Immature natural killer cell (primary cell): ENCODE measurements at regions not wholly inside any gene's neighbourhood (a gene's known extent, or its start where the extent isn't known, plus 50 kb on each side); places are given as distances from the start of the nearest gene placed in this dataset.

Source experiments
- DNase-seq, 3 donors: peaks; one replicate each; pipeline ENCODE4 v3.0.0; 2022; ENCODE audit warnings: mixed read lengths in 1 of 3
- H3K27ac Mint-ChIP-seq, 6 donors: one replicate each; pipeline ENCODE4 v1.8.0; 2020; ENCODE audit warnings: mixed read lengths in 6 of 6, mild to moderate bottlenecking in 5 of 6, inconsistent platforms in 4 of 6, moderate library complexity in 3 of 6
- H3K27me3 Mint-ChIP-seq, 3 donors: one replicate each; pipeline ENCODE4 v1.8.0; 2020 to 2021; ENCODE audit warnings: low read depth in 3 of 3, mild to moderate bottlenecking in 3 of 3, mixed read lengths in 3 of 3, moderate library complexity in 3 of 3, inconsistent platforms in 1 of 3
- H3K36me3 Mint-ChIP-seq, 3 donors: one replicate each; pipeline ENCODE4 v1.8.0; 2020; ENCODE audit warnings: mixed read lengths in 3 of 3, inconsistent platforms in 2 of 3, mild to moderate bottlenecking in 2 of 3
- H3K4me1 Mint-ChIP-seq, 2 donors: one replicate each; pipeline ENCODE4 v1.8.0; 2020; ENCODE audit warnings: inconsistent platforms in 2 of 2, mild to moderate bottlenecking in 2 of 2, mixed read lengths in 2 of 2, moderate library complexity in 1 of 2
- H3K4me3 Mint-ChIP-seq, 5 donors: one replicate each; pipeline ENCODE4 v1.8.0; 2020; ENCODE audit warnings: mild to moderate bottlenecking in 5 of 5, mixed read lengths in 5 of 5, inconsistent platforms in 3 of 5, moderate library complexity in 3 of 5
- H3K9me3 Mint-ChIP-seq, 6 donors: one replicate each; pipeline ENCODE4 v1.8.0; 2020; ENCODE audit warnings: mild to moderate bottlenecking in 6 of 6, mixed read lengths in 6 of 6, inconsistent platforms in 4 of 6, moderate library complexity in 3 of 6

DNA sequence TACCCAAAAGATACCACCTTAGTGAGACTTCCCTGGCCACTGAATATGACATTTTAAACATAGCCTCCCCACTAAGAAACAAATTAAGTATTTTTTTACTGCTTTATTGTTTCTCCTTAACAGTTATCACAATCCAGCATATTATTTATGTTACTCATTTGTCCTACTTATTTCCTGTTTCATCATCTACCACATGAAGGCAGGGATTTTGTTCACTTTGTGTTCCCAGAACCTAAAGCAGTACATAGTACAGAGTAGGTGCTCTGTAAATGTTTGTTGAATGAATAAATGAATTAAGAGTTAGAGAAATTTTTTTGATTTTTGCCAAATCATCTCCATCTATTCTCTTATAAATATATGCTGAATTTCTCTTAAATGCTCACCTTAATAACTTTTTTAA lies 318.4 kb upstream of the GIMD1 start:
- DNase-seq: no peak
- peaks cover 0 to 8% (median 4%) of the 10 kb centered on the region in 3 donors for H3K36me3 Mint-ChIP-seq
- no peak overlapping the region for H3K4me3 Mint-ChIP-seq
- H3K9me3 Mint-ChIP-seq: peaks cover 7 to 36% (median 21%) of the 10 kb centered on the region in 6 donors
- no peak overlapping the region for H3K27ac Mint-ChIP-seq
- H3K27me3 Mint-ChIP-seq: peaks cover 0 to 1% (median 0%) of the 10 kb centered on the region in 3 donors
- peaks cover 0 to 6% of the 10 kb centered on the region in 2 donors for H3K4me1 Mint-ChIP-seq

DNA sequence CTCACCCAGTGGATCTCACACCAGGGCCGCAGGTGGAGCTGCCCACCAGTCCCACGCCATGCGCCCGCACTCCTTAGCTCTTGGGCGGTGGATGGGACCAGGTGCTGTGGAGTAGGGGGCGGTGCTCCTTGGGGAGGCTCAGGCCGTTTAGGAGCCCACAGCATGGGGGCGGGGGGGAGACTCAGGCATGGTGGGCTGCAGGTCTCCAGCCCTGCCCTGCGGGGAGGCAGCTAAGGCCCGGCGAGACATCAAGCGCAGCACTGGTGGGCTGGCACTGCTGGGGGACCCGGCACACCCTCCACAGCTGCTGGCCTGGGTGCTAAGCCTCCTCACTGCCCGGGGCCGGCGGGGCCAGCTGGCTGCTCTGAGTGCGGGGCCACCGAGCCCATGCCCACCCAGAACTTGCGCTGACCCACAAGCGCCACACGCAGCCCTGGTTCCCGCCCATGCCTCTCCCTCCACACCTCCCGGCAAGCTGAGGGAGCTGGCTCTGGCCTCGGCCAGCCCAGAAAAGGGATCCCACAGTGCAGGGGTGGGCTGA lies 312.9 kb upstream of the GIMD1 start:
- H3K9me3 Mint-ChIP-seq: peaks cover 6 to 40% (median 20%) of the 10 kb centered on the region in 6 donors
- no peak overlapping the region for H3K27ac Mint-ChIP-seq
- no peaks in the 10 kb centered on the region for H3K4me1 Mint-ChIP-seq
- H3K4me3 Mint-ChIP-seq: no peak overlapping the region
- no peak for DNase-seq
- H3K36me3 Mint-ChIP-seq: peaks cover 0 to 9% (median 2%) of the 10 kb centered on the region in 3 donors
- peaks cover 0 to 1% (median 0%) of the 10 kb centered on the region in 3 donors for H3K27me3 Mint-ChIP-seq

DNA sequence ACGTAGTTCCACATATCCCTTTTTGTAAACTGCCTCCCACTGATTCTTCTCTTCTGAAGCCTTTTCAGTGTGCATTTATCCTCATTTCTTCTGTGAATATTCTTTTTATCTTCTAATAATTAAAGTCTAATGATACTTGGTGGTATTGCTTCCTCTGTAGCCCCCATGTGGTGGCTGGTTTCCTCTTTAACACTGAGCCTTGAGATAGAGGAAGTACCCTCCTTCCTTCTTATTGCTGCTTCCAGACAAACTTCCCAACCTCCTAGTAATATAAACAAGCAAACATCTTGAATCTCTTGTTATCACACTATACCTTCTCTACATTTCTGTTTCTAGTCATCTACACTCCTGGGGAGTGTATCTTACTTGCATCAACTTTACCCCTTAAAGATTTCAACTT lies 310.5 kb upstream of the GIMD1 start:
- Mint-ChIP-seq H3K4me1 (peaks cover 0 to 5% of the 10 kb centered on the region in 2 donors), H3K27me3 (peaks cover 0 to 3% (median 0%) of the 10 kb centered on the region in 3 donors), H3K9me3 (peaks cover 3 to 45% (median 21%) of the 10 kb centered on the region in 6 donors), H3K27ac (no peak overlapping the region), H3K36me3 (peaks cover 0 to 6% (median 0%) of the 10 kb centered on the region in 3 donors), H3K4me3 (no peak overlapping the region)
- DNase-seq: no peak

DNA sequence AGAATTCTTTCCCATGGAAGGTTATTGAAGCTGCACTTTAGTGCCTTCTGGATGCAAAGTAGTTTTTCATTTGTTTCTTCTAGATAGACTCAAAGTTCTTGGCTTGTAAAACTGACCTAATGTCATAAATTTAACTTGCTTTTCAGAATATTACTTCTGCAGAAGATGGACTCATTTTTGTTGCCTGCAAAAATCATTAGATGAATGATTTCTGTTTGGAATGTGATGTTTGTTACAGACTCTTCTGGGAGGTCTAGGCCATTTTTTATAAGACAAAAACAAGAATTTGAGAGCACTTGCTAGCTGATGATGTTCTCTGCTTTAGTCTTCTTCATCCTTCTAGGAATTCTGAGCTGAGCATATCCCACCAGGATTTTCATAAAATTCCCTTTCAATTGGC lies 308.6 kb upstream of the GIMD1 start:
- peaks cover 0 to 4% (median 0%) of the 10 kb centered on the region in 3 donors for H3K36me3 Mint-ChIP-seq

DNA sequence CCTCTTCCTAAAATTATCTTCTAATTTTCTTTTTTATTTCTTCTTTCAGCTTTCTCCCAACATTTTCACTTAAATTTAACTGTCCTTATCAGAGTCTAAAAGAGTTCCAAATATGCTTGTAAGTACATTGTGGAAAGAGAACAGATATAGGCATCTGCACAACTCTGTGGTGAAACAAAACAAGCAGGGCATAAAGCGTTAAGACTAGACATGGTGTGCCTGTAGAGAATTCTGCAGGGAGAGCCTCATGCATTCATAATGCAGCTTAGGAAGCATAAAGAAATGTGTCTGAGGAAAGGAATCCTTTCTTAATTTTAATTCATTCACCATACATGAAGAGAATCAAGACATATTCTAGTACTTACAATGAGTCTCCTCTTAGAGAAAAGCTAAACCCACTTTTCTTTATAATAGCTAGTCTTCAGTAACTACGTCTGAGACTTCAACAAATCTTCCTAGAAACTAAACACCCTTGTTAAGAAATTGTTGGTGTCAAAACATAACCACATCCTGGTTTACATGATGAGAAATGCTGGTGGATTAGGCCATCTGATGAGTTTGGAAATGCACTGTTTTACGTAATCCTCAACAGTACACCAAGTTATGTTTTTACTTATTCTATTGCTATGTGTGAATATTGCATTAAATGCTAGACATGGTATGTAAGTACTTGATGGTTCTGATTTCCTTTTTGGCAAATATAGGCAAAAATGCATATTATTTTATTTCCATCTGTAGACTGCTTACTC lies 307.8 kb upstream of the GIMD1 start:
- peak in 2 of 3 donors; percentile 10 to 37 for DNase-seq
- peaks cover 0 to 5% of the 10 kb centered on the region in 2 donors for H3K4me1 Mint-ChIP-seq
- no peaks in the 10 kb centered on the region for H3K36me3 Mint-ChIP-seq
- peak overlapping the region in 5 of 6 donors; percentile 41 to 84 (median 78) for H3K27ac Mint-ChIP-seq
- peaks cover 0 to 1% (median 0%) of the 10 kb centered on the region in 3 donors for H3K27me3 Mint-ChIP-seq
- H3K9me3 Mint-ChIP-seq: peaks cover 0 to 35% (median 16%) of the 10 kb centered on the region in 6 donors
- peak overlapping the region in 4 of 5 donors; percentile 13 to 62 (median 13) for H3K4me3 Mint-ChIP-seq

More for the DNA sequence above, 308.6 kb upstream of the GIMD1 start:
- Mint-ChIP-seq H3K27ac (peak overlapping the region in 2 of 6 donors; percentile 41 to 60), H3K4me1 (peaks cover 0 to 5% of the 10 kb centered on the region in 2 donors), H3K9me3 (peaks cover 1 to 40% (median 19%) of the 10 kb centered on the region in 6 donors), H3K4me3 (peak overlapping the region in 2 of 5 donors; percentile 3 to 62), H3K27me3 (peaks cover 0 to 1% (median 0%) of the 10 kb centered on the region in 3 donors)
- no peak for DNase-seq

DNA sequence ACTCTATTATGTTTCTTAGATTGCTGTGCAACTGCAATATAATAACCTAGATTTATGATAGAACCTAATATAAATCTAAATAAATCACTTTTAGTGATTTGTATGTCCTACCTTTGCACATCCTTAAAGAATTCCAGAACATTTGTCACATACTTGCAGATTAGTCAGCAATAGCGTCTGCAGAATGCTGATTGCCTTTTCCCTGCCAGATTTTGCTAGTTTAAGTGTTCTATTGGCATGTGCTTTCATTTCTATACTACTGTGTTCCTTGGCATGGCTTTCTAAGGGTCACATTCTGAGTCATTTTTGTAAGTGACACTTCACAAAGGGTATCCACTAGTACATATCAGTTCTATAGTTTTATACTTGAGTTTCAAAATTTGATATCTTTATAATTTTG lies 303.1 kb upstream of the GIMD1 start:
- H3K36me3 Mint-ChIP-seq: peaks cover 0 to 3% (median 0%) of the 10 kb centered on the region in 3 donors
- no peak for DNase-seq
- peaks cover 5 to 32% (median 15%) of the 10 kb centered on the region in 6 donors for H3K9me3 Mint-ChIP-seq
- H3K27me3 Mint-ChIP-seq: peaks cover 0 to 4% (median 0%) of the 10 kb centered on the region in 3 donors
- H3K27ac Mint-ChIP-seq: no peak overlapping the region
- H3K4me1 Mint-ChIP-seq: peaks cover 0 to 5% of the 10 kb centered on the region in 2 donors
- no peak overlapping the region for H3K4me3 Mint-ChIP-seq

DNA sequence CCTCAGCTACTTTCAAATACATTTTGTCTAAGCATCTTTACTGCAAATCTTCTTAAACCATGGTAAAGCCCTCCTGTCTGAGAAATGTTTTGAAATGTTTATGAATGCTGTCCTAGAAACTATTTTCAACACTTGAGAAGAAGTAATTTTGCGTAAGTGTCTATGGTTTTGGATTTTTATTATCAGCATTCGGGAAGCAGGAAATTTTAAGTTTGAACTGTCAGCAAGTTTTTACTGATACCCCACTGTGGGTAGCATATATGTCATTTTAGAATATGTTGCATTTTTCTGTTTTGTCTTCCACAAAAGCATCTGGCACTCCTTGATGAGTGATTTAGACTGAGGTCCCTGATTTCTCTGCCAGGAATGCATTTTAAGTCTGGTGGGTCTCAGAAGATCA lies 302.4 kb upstream of the GIMD1 start:
- H3K27me3 Mint-ChIP-seq: peaks cover 0 to 3% (median 0%) of the 10 kb centered on the region in 3 donors
- peaks cover 0 to 2% of the 10 kb centered on the region in 2 donors for H3K4me1 Mint-ChIP-seq
- no peak for DNase-seq
- no peak overlapping the region for H3K27ac Mint-ChIP-seq
- H3K9me3 Mint-ChIP-seq: peaks cover 5 to 36% (median 15%) of the 10 kb centered on the region in 6 donors
- H3K36me3 Mint-ChIP-seq: peaks cover 0 to 3% (median 0%) of the 10 kb centered on the region in 3 donors
- no peak overlapping the region for H3K4me3 Mint-ChIP-seq

DNA sequence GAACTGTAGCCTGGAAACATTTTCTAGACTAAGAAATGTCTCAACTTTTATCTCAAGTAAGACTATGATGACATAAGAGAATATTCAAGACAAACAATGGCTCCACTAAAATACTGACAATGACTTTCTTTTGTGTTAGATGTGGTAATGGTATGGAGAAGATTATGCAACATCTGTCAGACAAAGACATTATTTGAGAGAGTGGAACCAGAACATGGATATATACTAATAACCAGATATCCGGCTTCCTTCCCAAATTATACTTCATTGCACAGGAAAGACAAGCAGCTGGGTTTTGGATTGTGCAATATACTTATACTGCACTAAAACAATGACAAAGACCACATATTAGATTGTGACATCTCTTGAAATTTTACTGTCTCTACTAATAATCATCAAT lies 290.8 kb upstream of the GIMD1 start:
- Mint-ChIP-seq H3K4me1 (no peaks in the 10 kb centered on the region), H3K36me3 (no peaks in the 10 kb centered on the region), H3K27ac (no peak overlapping the region), H3K4me3 (no peak overlapping the region), H3K9me3 (peaks cover 0 to 21% (median 3%) of the 10 kb centered on the region in 6 donors), H3K27me3 (no peaks in the 10 kb centered on the region)
- no peak for DNase-seq

DNA sequence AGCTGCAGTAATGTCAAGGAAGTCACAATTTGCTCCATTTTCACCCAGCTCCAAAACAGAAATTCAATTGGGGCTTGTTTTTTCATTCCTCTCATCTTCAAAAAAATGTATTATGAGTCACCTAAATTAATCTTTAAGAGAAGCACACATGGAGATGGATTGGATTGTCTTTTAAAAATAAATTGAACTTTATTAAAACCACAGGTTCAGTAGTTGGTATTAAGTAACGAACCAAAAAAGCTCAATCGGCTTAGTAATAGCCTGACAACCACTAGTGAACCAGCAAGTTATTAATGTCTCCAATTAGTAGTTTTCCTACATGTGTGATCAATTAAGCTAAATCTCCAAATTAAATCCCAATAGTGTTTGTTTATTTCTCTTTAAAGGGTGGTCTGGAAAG lies 283.5 kb upstream of the GIMD1 start:
- no peaks in the 10 kb centered on the region for H3K4me1 Mint-ChIP-seq
- DNase-seq: no peak
- H3K27ac Mint-ChIP-seq: no peak overlapping the region
- H3K4me3 Mint-ChIP-seq: no peak overlapping the region
- peaks cover 0 to 14% (median 2%) of the 10 kb centered on the region in 6 donors for H3K9me3 Mint-ChIP-seq
- H3K36me3 Mint-ChIP-seq: no peaks in the 10 kb centered on the region
- no peaks in the 10 kb centered on the region for H3K27me3 Mint-ChIP-seq

DNA sequence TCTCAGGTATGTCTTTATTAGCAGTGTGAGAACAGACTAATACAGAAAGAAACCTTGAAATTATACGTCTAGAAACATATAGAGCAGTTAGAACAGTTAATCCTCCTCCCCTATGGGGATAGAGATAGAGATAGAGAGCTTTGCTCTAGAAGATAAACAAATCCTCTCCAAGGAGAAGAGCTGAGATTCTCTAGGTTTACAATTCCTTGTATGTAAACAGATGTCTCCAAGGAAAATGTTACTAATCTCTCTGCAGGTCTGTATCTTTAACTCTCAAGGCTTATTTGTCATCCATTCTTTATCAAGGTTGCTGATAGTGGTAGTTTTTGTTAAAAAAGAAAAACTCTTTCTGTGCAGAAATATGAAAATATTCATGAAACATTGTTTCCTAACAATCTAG lies 282.1 kb upstream of the GIMD1 start:
- no peak for DNase-seq
- peaks cover 0 to 14% (median 4%) of the 10 kb centered on the region in 6 donors for H3K9me3 Mint-ChIP-seq
- no peaks in the 10 kb centered on the region for H3K4me1 Mint-ChIP-seq
- no peaks in the 10 kb centered on the region for H3K36me3 Mint-ChIP-seq
- no peaks in the 10 kb centered on the region for H3K27me3 Mint-ChIP-seq
- H3K4me3 Mint-ChIP-seq: no peak overlapping the region
- H3K27ac Mint-ChIP-seq: no peak overlapping the region

DNA sequence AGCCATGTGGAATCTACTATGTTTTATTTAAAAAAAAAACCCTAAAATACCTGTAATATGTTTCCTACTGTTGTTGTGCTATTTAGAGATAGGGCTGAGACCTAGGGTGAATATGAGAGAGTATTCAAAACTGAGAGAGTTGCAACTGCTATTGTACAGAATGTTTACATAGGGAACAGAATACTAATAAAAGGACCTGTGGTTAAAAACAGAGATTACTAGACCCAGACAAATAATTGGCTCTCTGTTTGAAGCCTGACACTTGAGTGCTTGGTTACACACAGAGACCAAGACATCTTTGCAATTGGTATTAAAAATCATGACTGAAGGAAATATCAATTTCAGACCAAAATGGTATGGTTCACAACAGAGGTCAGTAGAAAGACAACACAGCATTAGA lies 278.9 kb upstream of the GIMD1 start:
- no peak for DNase-seq
- peaks cover 0 to 1% (median 0%) of the 10 kb centered on the region in 3 donors for H3K27me3 Mint-ChIP-seq
- no peak overlapping the region for H3K27ac Mint-ChIP-seq
- H3K36me3 Mint-ChIP-seq: no peaks in the 10 kb centered on the region
- no peaks in the 10 kb centered on the region for H3K4me1 Mint-ChIP-seq
- no peak overlapping the region for H3K4me3 Mint-ChIP-seq
- H3K9me3 Mint-ChIP-seq: peaks cover 2 to 14% (median 5%) of the 10 kb centered on the region in 6 donors

DNA sequence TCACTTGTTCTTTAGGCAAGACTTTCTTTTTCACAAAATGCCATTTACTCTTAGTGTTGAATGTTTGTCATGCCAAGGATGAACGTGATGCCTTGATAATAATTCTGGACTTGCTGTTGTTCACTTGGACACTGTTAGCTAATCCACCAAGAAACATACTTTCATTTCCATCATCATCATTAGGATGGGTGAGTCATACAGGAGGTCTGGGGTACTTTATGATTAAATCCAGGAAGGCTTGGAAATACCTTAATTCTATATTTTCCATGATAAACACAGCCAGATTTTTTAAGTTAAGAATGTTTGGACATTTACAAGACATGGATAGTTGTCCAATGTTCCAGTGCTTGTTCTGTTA lies 260.7 kb upstream of the GIMD1 start:
- DNase-seq: no peak
- Mint-ChIP-seq H3K36me3 (no peaks in the 10 kb centered on the region), H3K4me3 (no peak overlapping the region), H3K27me3 (no peaks in the 10 kb centered on the region), H3K4me1 (no peaks in the 10 kb centered on the region), H3K9me3 (peaks cover 0 to 19% (median 10%) of the 10 kb centered on the region in 6 donors), H3K27ac (no peak overlapping the region)

DNA sequence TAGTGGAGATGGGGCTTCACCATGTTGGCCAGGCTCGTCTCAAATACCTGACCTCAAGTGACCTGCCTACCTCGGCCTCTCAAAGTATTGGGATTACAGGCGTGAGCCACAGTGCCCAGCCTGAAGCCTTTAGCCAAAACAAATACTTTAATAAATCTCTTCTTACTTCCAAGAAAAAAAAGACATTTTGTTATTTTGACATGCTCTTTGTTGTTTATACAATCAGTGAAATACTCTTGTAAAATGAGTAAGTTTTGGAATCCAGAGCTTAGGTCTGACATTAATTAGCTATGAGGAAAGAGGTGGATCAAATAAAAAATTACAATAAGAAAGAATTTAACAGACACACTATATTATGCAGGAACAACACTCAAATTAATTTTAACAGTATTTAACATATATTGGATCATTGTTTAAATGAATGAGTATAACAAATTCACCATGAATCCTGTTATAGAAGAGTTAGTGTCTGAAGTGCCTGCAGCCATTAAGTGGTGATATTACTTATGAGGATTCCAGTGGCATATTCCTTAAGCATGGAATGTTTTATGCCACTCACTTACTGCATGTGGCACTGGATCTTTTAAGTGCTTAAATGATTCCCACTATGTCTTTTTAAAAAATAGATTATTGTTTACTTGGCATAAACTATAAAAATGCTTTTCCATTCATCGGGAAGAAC lies 260.1 kb upstream of the GIMD1 start:
- Mint-ChIP-seq H3K27me3 (no peaks in the 10 kb centered on the region), H3K4me1 (no peaks in the 10 kb centered on the region), H3K4me3 (no peak overlapping the region), H3K36me3 (no peaks in the 10 kb centered on the region), H3K27ac (no peak overlapping the region), H3K9me3 (peaks cover 0 to 19% (median 9%) of the 10 kb centered on the region in 6 donors)
- DNase-seq: no peak

DNA sequence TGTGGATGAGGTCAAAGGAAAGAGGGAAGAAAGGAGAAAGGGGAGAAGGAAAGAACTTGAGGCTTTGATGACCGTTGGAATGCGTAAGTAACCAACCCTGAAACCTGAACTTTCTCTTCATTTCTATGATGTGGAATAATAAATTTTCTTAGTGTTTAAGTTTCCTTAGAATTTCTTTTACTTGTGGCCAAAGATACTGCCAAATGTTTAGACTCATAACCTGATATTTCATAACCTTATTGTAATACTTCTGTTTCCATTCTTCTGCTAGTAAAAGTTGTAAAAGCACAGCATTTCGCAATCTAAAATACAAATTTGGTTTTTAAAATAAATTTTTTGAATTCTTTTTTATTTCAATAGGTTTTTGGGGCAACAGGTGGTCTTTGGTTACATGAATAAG lies 258.5 kb upstream of the GIMD1 start:
- H3K4me3 Mint-ChIP-seq: no peak overlapping the region
- H3K27ac Mint-ChIP-seq: no peak overlapping the region
- no peaks in the 10 kb centered on the region for H3K27me3 Mint-ChIP-seq
- H3K9me3 Mint-ChIP-seq: peaks cover 0 to 19% (median 7%) of the 10 kb centered on the region in 6 donors
- no peak for DNase-seq
- H3K4me1 Mint-ChIP-seq: no peaks in the 10 kb centered on the region
- H3K36me3 Mint-ChIP-seq: no peaks in the 10 kb centered on the region
